ENCODE measurements at regions not wholly inside any gene's neighbourhood (a gene's known extent, or its start where the extent isn't known, plus 50 kb on each side); places are given as distances from the start of the nearest gene placed in this dataset.
"Not testable (repeated sequence)": the region's sequence is repeated elsewhere in the genome, so short reads cannot be mapped to it uniquely, and the experiment has no call there.

- DNase-seq: no peak
Measured at GRCh38 chr14:65835501-65835900, 423.0 kb downstream of the FUT8 start.

- DNase-seq: no peak
Measured at GRCh38 chr14:65838565-65838964, 426.0 kb downstream of the FUT8 start.

GRCh38 chr14:65840118-65840751, 427.7 kb downstream of the FUT8 start:
- no peak for DNase-seq

GRCh38 chr14:65840786-65841185, 428.3 kb downstream of the FUT8 start:
- no peak for DNase-seq

GRCh38 chr14:65846196-65846868, 433.8 kb downstream of the FUT8 start:
- DNase-seq: peak; percentile 93

- peak; percentile 95 for DNase-seq
Measured at GRCh38 chr14:65847075-65847847, 434.7 kb downstream of the FUT8 start.

- DNase-seq: not testable (repeated sequence)
Measured at GRCh38 chr14:65847931-65848330, 435.4 kb downstream of the FUT8 start.

GRCh38 chr14:65849091-65849490, 436.6 kb downstream of the FUT8 start:
- no peak for DNase-seq

GRCh38 chr14:65849558-65849957, 437.0 kb downstream of the FUT8 start:
- no peak for DNase-seq

GRCh38 chr14:65850429-65851135, 438.1 kb downstream of the FUT8 start:
- peak; percentile 94 for DNase-seq

- no peak for DNase-seq
Measured at GRCh38 chr14:65852689-65853088, 440.2 kb downstream of the FUT8 start.

- DNase-seq: no peak
Measured at GRCh38 chr14:65853407-65853955, 441.0 kb downstream of the FUT8 start.

GRCh38 chr14:65854215-65854614, 441.7 kb downstream of the FUT8 start:
- DNase-seq: no peak

- DNase-seq: peak; percentile 24
Measured at GRCh38 chr14:65860956-65861611, 448.6 kb downstream of the FUT8 start.

GRCh38 chr14:65864549-65864948, 452.0 kb downstream of the FUT8 start:
- DNase-seq: peak; percentile 8

GRCh38 chr14:65864984-65865383, 452.5 kb downstream of the FUT8 start:
- DNase-seq: no peak

GRCh38 chr14:65866448-65866847, 453.9 kb downstream of the FUT8 start:
- no peak for DNase-seq

- DNase-seq: no peak
Measured at GRCh38 chr14:65866886-65867285, 454.4 kb downstream of the FUT8 start.

- DNase-seq: no peak
Measured at GRCh38 chr14:65867333-65867732, 454.8 kb downstream of the FUT8 start.

- DNase-seq: no peak
Measured at GRCh38 chr14:65872536-65872935, 460.0 kb downstream of the FUT8 start.

- no peak for DNase-seq
Measured at GRCh38 chr14:65877166-65877565, 464.6 kb downstream of the FUT8 start.

GRCh38 chr14:65877624-65878023, 465.1 kb downstream of the FUT8 start:
- DNase-seq: peak; percentile 41
